GM21423 (cell line): ENCODE measurements at regions not wholly inside any gene's neighbourhood (a gene's known extent, or its start where the extent isn't known, plus 50 kb on each side); places are given as distances from the start of the nearest gene placed in this dataset.
"Not testable (repeated sequence)": the region's sequence is repeated elsewhere in the genome, so short reads cannot be mapped to it uniquely, and the experiment has no call there.

Experiments
- ATAC-seq: cut with Tn5 transposase; IDR thresholded peaks from one replicate; pipeline ENCODE4 v1.9.1; 2021; ENCODE audit warnings: mild to moderate bottlenecking, moderate library complexity; ENCODE audit not compliant: unreplicated experiment

GRCh38 chr7:17044396-17044795, 162.6 kb upstream of the AGR3 start:
- ATAC-seq, result no peak

- ATAC-seq, result no peak
Measured at GRCh38 chr7:17044861-17045260, 163.1 kb upstream of the AGR3 start.

DNA sequence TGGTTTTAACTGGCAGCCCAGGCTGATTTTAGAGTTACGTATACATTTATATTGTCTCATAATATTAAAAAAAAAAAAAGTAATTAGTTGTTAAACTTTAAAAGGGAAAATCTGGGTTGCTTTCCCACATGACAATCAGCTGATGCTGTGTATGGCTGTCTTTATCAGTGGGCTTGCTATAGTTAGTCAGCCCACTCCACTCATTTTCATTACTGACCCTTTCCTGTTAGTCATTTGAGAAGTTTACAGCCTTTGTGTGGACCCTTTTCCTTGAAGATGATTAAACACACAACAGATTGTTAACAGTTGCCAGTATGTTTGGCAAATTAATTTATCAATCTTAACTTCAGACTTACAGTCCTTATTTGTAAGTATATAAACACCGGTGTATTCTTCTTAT, 164.5 kb upstream of the AGR3 start:
- ATAC-seq, result no peak

- ATAC-seq, result no peak
Measured at GRCh38 chr7:17046666-17047065, 164.9 kb upstream of the AGR3 start.

GRCh38 chr7:17053164-17053563, 171.4 kb upstream of the AGR3 start:
- ATAC-seq, result not testable (repeated sequence)

- no peak for ATAC-seq
Measured at GRCh38 chr7:17054206-17054605, 172.4 kb upstream of the AGR3 start.

GRCh38 chr7:17054836-17055235, 173.1 kb upstream of the AGR3 start:
- no peak for ATAC-seq

GRCh38 chr7:17055596-17055995, 173.8 kb upstream of the AGR3 start:
- no peak for ATAC-seq

- no peak for ATAC-seq
Measured at GRCh38 chr7:17056491-17057142, 174.8 kb upstream of the AGR3 start.

GRCh38 chr7:17057143-17057509, 175.3 kb upstream of the AGR3 start:
- no peak for ATAC-seq

DNA sequence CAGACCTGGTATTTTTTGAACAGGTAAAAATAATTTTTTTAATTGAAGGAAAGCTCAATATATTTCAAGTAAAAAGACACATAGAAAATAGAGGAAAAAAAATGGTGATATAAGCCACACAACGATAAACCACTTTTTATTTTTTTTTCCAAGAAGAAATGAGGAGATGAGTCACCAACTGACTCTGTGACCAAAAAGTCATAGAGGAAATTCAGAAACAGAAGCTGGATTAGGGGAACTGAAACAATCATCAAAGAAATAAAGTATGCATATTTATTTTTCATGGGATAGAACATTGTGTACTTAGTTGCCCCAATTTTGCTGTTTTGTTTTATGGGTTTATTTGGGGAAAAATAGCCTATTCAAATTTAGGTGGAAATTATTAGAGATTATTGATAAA, 176.8 kb upstream of the AGR3 start:
- no peak for ATAC-seq

GRCh38 chr7:17060051-17060450, 178.3 kb upstream of the AGR3 start:
- ATAC-seq, result no peak

GRCh38 chr7:17061443-17061842, 179.7 kb upstream of the AGR3 start:
- ATAC-seq, result no peak

GRCh38 chr7:17062151-17063044, 180.6 kb upstream of the AGR3 start:
- ATAC-seq, result no peak

GRCh38 chr7:17063045-17063383, 181.2 kb upstream of the AGR3 start:
- ATAC-seq, result no peak

DNA sequence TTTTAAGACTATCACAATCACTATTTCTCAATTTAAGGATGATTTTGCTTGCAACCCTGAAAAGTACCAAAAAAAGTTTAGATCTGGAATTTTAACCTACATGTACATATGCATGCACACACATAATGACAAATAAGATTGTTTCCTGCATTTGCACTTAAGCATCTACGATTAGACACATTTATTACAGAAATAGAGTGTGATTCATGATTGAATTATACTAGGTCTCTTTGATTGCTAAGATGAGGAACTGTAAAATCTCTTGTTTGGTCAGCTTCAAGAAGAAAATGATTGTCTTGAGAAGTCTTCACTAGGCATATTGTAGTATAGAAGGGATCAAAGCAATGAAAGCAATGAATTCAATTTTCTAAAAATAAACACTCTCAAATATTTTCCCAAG, 185.9 kb upstream of the AGR3 start:
- ATAC-seq, result no peak

DNA sequence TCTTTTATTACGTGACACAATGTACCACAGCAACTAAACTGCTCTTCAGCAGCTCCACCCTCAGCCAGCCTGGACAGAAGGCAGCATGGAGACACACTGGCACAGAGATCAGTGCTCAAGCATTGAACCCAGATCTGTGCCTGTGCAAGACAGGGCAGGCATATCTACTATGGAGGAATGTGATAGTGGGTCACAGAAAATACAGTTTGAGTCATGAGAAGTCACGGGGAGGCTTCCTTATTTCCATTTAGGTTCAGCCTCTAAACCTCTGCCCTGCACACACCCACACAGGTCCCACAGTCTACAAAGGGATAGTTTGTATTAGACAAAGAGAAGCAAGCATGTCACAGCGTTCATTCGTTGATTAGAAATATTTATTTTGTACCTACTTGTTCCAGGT, 187.4 kb upstream of the AGR3 start:
- ATAC-seq, result no peak

- ATAC-seq, result no peak
Measured at GRCh38 chr7:17070231-17070708, 188.5 kb upstream of the AGR3 start.

DNA sequence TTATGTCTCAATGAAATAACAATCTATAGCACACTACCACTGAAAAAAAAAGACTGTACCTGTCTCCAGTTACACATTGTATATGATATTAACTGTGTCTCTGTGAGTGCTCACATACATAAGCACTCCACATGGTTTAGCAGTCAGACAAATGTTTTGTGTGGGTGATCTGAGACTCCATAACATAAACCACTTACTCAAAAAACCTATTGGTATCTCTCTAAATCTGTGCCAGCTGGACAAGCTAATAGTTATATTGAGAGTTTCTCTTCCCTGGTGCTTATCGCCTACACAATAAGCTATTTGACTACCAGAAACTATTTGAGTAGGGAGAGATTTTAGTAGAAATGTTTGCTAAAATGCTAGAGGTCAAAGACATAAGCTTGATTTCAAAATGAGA, 190.1 kb upstream of the AGR3 start:
- ATAC-seq, result peak; percentile 62

GRCh38 chr7:17075601-17076255, 193.9 kb upstream of the AGR3 start:
- ATAC-seq, result no peak

DNA sequence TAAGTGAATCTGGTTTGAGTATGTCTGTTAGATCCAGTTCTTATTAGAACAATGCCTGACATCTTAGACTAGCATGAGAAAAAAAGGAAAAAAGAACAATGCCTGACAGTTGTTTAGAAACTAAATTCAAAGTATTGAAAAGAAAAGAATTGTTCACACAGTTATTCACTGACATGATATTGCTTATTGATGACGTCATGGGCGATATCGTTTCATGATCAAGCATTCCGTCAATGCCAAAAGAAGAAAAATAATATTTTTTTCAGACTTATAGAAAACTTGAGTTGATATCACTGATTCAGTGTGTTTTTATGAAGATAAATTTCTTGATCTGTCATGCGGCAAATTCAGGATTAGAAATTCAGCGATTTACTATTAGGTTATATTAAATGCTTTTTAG, 196.5 kb upstream of the AGR3 start:
- ATAC-seq, result no peak
